ENCODE measurements at regions not wholly inside any gene's neighbourhood (a gene's known extent, or its start where the extent isn't known, plus 50 kb on each side); places are given as distances from the start of the nearest gene placed in this dataset.

DNA sequence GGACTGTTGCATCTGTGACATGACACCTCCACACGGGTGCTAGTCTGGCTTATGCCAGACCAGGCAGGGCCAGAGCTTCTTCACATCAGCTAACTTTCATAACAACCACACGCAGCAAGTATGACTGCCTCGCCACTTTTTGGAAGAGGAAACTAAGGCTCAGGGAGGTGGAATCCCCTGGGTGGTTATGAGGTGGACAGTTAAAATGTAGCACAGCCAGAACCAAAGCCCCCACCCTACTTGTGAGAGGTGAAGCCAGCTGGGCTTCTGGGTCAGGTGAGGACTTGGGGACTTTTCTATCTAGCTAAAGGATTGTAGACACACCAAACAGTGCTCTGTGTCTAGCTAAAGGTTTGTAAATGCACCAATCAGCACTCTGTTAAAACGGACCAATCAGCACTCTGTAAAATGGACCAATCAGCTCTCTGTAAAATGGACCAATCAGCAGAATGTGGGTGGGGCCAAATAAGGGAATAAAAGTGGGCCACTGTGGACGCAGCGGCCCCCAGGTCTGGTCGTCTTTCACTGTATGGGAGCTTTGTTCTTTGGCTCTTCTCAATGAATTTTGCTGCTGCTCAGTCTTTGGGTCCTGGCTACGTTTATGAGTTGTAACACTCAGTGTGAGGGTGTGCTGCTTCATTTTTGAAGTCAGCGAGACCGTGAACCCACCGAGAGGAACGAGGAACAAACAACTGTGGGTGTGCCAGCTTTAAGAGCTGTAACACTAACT, 171.0 kb downstream of the PTPN20 start:
- H3F3A ChIP-seq (ENCODE audit: low read length, unreplicated experiment), result no peaks in the 10 kb centered on the region
- ChIA-PET POLR2A (ENCODE audit: unreplicated experiment) (no interaction called here), CTCF (no interaction called here)
- TF ChIP-seq EZH2 (IDR thresholded peaks at IDR 0.05; ENCODE audit: low read length, unreplicated experiment) (no peak), EZH2phosphoT487 (IDR thresholded peaks at IDR 0.05; ENCODE audit: borderline replicate concordance, low read length) (no peak)
- TF ChIP-seq, protein P1, sequence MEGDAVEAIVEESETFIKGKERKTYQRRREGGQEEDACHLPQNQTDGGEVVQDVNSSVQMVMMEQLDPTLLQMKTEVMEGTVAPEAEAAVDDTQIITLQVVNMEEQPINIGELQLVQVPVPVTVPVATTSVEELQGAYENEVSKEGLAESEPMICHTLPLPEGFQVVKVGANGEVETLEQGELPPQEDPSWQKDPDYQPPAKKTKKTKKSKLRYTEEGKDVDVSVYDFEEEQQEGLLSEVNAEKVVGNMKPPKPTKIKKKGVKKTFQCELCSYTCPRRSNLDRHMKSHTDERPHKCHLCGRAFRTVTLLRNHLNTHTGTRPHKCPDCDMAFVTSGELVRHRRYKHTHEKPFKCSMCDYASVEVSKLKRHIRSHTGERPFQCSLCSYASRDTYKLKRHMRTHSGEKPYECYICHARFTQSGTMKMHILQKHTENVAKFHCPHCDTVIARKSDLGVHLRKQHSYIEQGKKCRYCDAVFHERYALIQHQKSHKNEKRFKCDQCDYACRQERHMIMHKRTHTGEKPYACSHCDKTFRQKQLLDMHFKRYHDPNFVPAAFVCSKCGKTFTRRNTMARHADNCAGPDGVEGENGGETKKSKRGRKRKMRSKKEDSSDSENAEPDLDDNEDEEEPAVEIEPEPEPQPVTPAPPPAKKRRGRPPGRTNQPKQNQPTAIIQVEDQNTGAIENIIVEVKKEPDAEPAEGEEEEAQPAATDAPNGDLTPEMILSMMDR (conservative IDR thresholded peaks at IDR 0.05; ENCODE audit: low read depth, low read length), result no peak
- H4K20me1 ChIP-seq (ENCODE audit: low read length), result no peaks in the 10 kb centered on the region
- H3K4me3 ChIP-seq (ENCODE audit: low read length), result no peak overlapping the region
- H3K9me3 ChIP-seq (ENCODE audit: low read length), result no peaks in the 10 kb centered on the region
- no peak for ATAC-seq
- no TSS peak for BruUV-seq (replicated peaks)
- H3K9me2 ChIP-seq (replicated peaks; ENCODE audit: low read length), result no peaks in the 10 kb centered on the region
- H2AFZ ChIP-seq (ENCODE audit: low read length), result no peak overlapping the region
- H3K4me1 ChIP-seq (ENCODE audit: insufficient read depth, low read length), result peaks cover 6% of the 10 kb centered on the region
- H3K79me2 ChIP-seq (ENCODE audit: low read length), result no peaks in the 10 kb centered on the region
- H3K27ac ChIP-seq (ENCODE audit: low read length), result no peak overlapping the region
- no peak overlapping the region for H3K4me2 ChIP-seq (ENCODE audit: low read length)
- H3K27me3 ChIP-seq (ENCODE audit: low read length), result no peaks in the 10 kb centered on the region; the same call in 1 of the 2 replicates
- intact Hi-C loops (cut with micrococcal nuclease), result no loop called here
- no peak overlapping the region for H3K9ac ChIP-seq (ENCODE audit: low read length)
- H3K36me3 ChIP-seq (ENCODE audit: low read depth, low read length), result no peaks in the 10 kb centered on the region
- no peak for DNase-seq

DNA sequence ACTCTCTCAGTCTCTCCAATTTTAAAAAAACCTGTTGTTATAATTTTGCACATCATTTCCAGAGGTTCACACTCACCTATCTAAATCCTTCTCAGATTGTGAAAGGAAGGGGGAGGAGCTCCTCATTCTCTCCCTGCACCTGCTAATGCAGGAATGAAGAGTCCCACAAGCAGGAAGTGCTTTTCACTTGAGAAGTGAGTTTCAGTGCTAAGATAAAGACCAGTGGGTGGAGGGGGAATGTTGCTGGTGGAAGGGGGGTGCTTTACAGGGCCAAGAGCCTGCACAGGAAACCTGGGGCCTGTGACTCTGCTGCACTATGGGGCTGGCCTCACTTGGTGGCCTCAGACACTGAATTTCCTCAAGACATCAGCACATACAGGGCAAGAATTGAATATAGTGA, 176.4 kb downstream of the PTPN20 start:
- Histone ChIP-seq H3K4me3 (ENCODE audit: low read length) (no peak overlapping the region), H3K4me1 (ENCODE audit: insufficient read depth, low read length) (no peaks in the 10 kb centered on the region), H3K27me3 (ENCODE audit: low read length) (no peaks in the 10 kb centered on the region; the same call in 1 of the 2 replicates), H3K79me2 (ENCODE audit: low read length) (no peaks in the 10 kb centered on the region), H3K9ac (ENCODE audit: low read length) (no peak overlapping the region), H3F3A (ENCODE audit: low read length, unreplicated experiment) (no peaks in the 10 kb centered on the region), H2AFZ (ENCODE audit: low read length) (no peak overlapping the region), H3K9me3 (ENCODE audit: low read length) (no peaks in the 10 kb centered on the region), H4K20me1 (ENCODE audit: low read length) (no peaks in the 10 kb centered on the region), H3K27ac (ENCODE audit: low read length) (no peak overlapping the region), H3K9me2 (replicated peaks; ENCODE audit: low read length) (no peaks in the 10 kb centered on the region), H3K4me2 (ENCODE audit: low read length) (no peak overlapping the region), H3K36me3 (ENCODE audit: low read depth, low read length) (no peaks in the 10 kb centered on the region)
- DNase-seq (no peak), ATAC-seq (no peak)
- ChIA-PET CTCF (no interaction called here), POLR2A (ENCODE audit: unreplicated experiment) (no interaction called here)
- no TSS peak for BruUV-seq (replicated peaks)
- intact Hi-C loops (cut with micrococcal nuclease), result no loop called here
- TF ChIP-seq, protein P1 (conservative IDR thresholded peaks at IDR 0.05; ENCODE audit: low read depth, low read length), result no peak
- TF ChIP-seq EZH2 (IDR thresholded peaks at IDR 0.05; ENCODE audit: low read length, unreplicated experiment) (no peak), EZH2phosphoT487 (IDR thresholded peaks at IDR 0.05; ENCODE audit: borderline replicate concordance, low read length) (no peak)

DNA sequence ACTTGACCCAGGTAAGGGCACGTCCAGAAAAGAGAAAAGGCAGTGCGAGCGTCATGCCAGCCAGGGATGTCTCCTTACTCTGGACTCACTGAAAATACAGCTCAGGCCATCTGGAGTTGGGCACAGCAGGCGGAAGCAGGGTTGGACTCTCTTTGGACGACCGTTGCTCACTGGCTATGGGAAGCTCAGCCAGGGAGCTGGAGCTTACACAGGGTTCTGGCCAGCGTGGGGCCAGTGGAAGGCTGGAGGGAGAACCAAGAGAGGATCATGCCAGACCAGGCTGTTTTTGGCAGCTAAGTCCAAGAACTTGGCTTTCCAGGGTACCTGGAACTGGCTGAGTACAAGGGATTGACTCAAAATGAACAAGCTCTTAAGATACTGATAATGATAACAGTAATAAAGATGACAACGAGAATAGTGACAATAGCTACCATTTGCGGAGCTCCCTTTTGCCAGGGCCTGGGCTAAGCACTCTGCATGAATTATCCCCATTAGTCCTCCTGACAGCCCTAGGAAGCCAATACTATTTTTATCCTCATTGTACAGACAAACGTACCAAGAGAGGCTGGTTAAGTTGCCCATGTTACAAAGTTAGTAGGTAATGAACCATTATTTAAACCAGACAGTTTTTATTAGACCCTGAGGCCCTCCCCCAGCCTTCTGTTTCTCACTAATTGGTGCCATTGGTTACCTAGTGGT, 177.6 kb downstream of the PTPN20 start:
- no peak overlapping the region for H3K4me3 ChIP-seq (ENCODE audit: low read length)
- no peaks in the 10 kb centered on the region; the same call in 1 of the 2 replicates for H3K27me3 ChIP-seq (ENCODE audit: low read length)
- no peaks in the 10 kb centered on the region for H3F3A ChIP-seq (ENCODE audit: low read length, unreplicated experiment)
- H2AFZ ChIP-seq (ENCODE audit: low read length), result no peak overlapping the region
- intact Hi-C loops (cut with micrococcal nuclease), result no loop called here
- no peaks in the 10 kb centered on the region for H3K36me3 ChIP-seq (ENCODE audit: low read depth, low read length)
- ChIA-PET POLR2A (ENCODE audit: unreplicated experiment) (no interaction called here), CTCF (no interaction called here)
- no peak overlapping the region for H3K27ac ChIP-seq (ENCODE audit: low read length)
- H3K4me2 ChIP-seq (ENCODE audit: low read length), result no peak overlapping the region
- H3K4me1 ChIP-seq (ENCODE audit: insufficient read depth, low read length), result no peaks in the 10 kb centered on the region
- DNase-seq (no peak), ATAC-seq (no peak)
- no peaks in the 10 kb centered on the region for H3K79me2 ChIP-seq (ENCODE audit: low read length)
- TF ChIP-seq EZH2phosphoT487 (IDR thresholded peaks at IDR 0.05; ENCODE audit: borderline replicate concordance, low read length) (no peak), EZH2 (IDR thresholded peaks at IDR 0.05; ENCODE audit: low read length, unreplicated experiment) (no peak)
- TF ChIP-seq, protein P1 (conservative IDR thresholded peaks at IDR 0.05; ENCODE audit: low read depth, low read length), result no peak
- no peaks in the 10 kb centered on the region for H3K9me3 ChIP-seq (ENCODE audit: low read length)
- no TSS peak for BruUV-seq (replicated peaks)
- no peak overlapping the region for H3K9ac ChIP-seq (ENCODE audit: low read length)
- no peaks in the 10 kb centered on the region for H3K9me2 ChIP-seq (replicated peaks; ENCODE audit: low read length)
- H4K20me1 ChIP-seq (ENCODE audit: low read length), result no peaks in the 10 kb centered on the region
